Activated CD4-positive, alpha-beta T cell treated with anti-CD3 and anti-CD28 coated beads, Interleukin-2, amount 10 ng/mL, durations not matched to agents 24 days and 14 days (primary cell): ENCODE measurements at regions not wholly inside any gene's neighbourhood (a gene's known extent, or its start where the extent isn't known, plus 50 kb on each side); places are given as distances from the start of the nearest gene placed in this dataset.

Source experiments
- DNase-seq: peaks from one replicate; pipeline ENCODE4 v3.0.0; 2022
- H3K27ac Mint-ChIP-seq: one replicate; pipeline ENCODE4 v1.8.0; 2022; ENCODE audit warnings: mild to moderate bottlenecking, mixed read lengths
- H3K27me3 Mint-ChIP-seq: one replicate; pipeline ENCODE4 v1.8.0; 2022; ENCODE audit warnings: mixed read lengths
- H3K36me3 Mint-ChIP-seq: one replicate; pipeline ENCODE4 v1.8.0; 2022; ENCODE audit warnings: low read depth, mild to moderate bottlenecking, mixed read lengths
- H3K4me1 Mint-ChIP-seq: one replicate; pipeline ENCODE4 v1.8.0; 2021; ENCODE audit warnings: mixed read lengths
- H3K4me3 Mint-ChIP-seq: one replicate; pipeline ENCODE4 v1.8.0; 2022; ENCODE audit warnings: mild to moderate bottlenecking, moderate library complexity, mixed read lengths
- H3K9me3 Mint-ChIP-seq: one replicate; pipeline ENCODE4 v1.8.0; 2021; ENCODE audit warnings: mixed read lengths
- intact Hi-C: fragments of 100-400 bp; cut with micrococcal nuclease; formaldehyde crosslinking; loops from one replicate; pipeline ENCODE4 v1.15.1; 2023

GRCh38 chr3:80535286-80535685, 767.5 kb upstream of the ROBO1 start:
- H3K27ac Mint-ChIP-seq = no peak overlapping the region
- H3K4me3 Mint-ChIP-seq = no peak overlapping the region
- intact Hi-C loops = no loop called here
- no peaks in the 10 kb centered on the region for H3K36me3 Mint-ChIP-seq
- H3K27me3 Mint-ChIP-seq = no peaks in the 10 kb centered on the region
- DNase-seq = no peak
- no peaks in the 10 kb centered on the region for H3K4me1 Mint-ChIP-seq
- H3K9me3 Mint-ChIP-seq = peaks cover 3% of the 10 kb centered on the region

DNA sequence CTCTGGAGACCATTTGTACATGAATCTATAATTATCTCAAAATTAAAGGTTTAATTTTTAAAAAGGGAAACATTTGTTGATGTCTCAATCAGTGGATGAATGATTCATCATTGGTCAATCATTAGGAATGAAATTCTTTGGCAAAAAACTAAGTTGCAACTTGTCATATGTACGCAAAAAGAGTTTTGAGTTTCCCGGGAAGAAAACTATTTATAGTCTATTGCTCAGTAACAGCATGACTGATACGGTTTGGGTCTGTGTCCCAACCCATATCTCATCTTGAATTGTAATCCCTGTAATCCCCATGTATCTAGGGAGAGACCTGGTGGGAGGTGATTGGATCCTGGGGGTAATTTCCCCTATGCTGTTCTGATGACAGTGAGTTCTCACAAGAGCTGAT, 765.8 kb upstream of the ROBO1 start:
- Mint-ChIP-seq H3K4me1 (no peaks in the 10 kb centered on the region), H3K9me3 (peaks cover 7% of the 10 kb centered on the region), H3K36me3 (no peaks in the 10 kb centered on the region), H3K4me3 (no peak overlapping the region), H3K27me3 (no peaks in the 10 kb centered on the region), H3K27ac (no peak overlapping the region)
- intact Hi-C loops = no loop called here
- DNase-seq = no peak

DNA sequence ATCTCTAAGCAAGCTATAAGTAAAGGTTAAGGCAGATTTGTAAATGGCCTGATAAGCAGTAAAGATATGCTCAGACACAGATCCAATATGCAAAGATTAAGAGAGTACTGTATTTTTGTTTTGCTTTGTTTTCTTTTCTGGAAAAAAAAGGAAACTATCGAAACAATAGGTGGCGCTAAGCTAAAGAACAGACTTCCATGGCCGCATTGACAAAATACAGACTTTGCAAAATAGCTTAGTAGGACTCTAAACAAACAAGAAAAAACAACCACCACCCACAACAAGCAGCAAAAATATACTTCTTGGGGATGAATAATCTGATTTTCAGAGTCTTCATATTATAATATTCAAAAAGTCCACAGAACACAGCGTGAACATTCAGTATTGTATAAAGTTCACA, 758.4 kb upstream of the ROBO1 start:
- H3K36me3 Mint-ChIP-seq = no peaks in the 10 kb centered on the region
- intact Hi-C loops = no loop called here
- no peak overlapping the region for H3K27ac Mint-ChIP-seq
- no peaks in the 10 kb centered on the region for H3K4me1 Mint-ChIP-seq
- H3K9me3 Mint-ChIP-seq = peaks cover 8% of the 10 kb centered on the region
- DNase-seq = no peak
- H3K27me3 Mint-ChIP-seq = no peaks in the 10 kb centered on the region
- no peak overlapping the region for H3K4me3 Mint-ChIP-seq

- no peak overlapping the region for H3K4me3 Mint-ChIP-seq
- no peak for DNase-seq
- no peak overlapping the region for H3K27ac Mint-ChIP-seq
- peaks cover 4% of the 10 kb centered on the region for H3K9me3 Mint-ChIP-seq
- no peaks in the 10 kb centered on the region for H3K27me3 Mint-ChIP-seq
- no peaks in the 10 kb centered on the region for H3K4me1 Mint-ChIP-seq
- no peaks in the 10 kb centered on the region for H3K36me3 Mint-ChIP-seq
- intact Hi-C loops = no loop called here
Observed at GRCh38 chr3:80521081-80521480, 753.3 kb upstream of the ROBO1 start.

DNA sequence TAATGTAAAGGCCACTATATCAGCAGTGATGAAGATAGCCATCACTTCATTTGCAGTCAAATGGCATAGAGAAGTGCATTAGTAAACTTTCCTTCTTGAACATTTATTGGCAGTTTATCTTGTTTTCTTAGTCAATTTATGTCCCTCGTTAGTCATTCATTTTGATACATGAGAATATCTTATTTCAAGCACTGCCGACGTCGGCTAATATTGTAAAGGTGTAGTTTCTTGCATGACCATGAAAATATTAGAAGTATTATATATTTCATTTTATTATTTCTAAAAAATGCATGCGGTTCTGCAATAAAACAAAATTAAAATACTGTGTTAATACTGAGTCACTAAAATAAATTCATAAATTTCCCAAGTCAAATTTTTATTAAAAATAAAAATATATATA, 751.6 kb upstream of the ROBO1 start:
- H3K4me3 Mint-ChIP-seq = no peak overlapping the region
- no peaks in the 10 kb centered on the region for H3K36me3 Mint-ChIP-seq
- H3K4me1 Mint-ChIP-seq = no peaks in the 10 kb centered on the region
- H3K27me3 Mint-ChIP-seq = no peaks in the 10 kb centered on the region
- DNase-seq = no peak
- H3K9me3 Mint-ChIP-seq = peaks cover 4% of the 10 kb centered on the region
- intact Hi-C loops = no loop called here
- no peak overlapping the region for H3K27ac Mint-ChIP-seq

DNA sequence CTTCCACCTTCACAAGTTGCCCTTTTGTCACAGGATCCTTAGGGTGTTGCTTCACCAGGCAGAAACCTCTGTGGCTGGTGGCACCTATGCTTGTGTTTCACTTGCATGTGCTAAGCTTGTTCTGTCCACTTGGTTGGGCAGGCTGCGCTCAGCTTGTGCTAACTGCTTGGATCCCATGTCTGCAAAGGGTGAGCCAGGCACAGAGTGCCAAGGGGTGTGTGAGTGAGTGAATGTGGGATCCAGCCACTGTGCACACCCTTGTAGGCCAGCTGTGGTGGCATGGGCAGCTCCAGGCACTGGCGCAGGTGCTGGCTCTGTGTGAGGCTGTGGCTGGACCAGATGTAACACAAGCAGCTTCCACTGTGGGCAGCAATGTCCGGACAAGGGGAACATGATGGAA, 728.7 kb upstream of the ROBO1 start:
- intact Hi-C loops = no loop called here
- Mint-ChIP-seq H3K27ac (no peak overlapping the region), H3K4me3 (no peak overlapping the region), H3K4me1 (no peaks in the 10 kb centered on the region), H3K27me3 (no peaks in the 10 kb centered on the region), H3K9me3 (no peaks in the 10 kb centered on the region), H3K36me3 (no peaks in the 10 kb centered on the region)
- DNase-seq = no peak

DNA sequence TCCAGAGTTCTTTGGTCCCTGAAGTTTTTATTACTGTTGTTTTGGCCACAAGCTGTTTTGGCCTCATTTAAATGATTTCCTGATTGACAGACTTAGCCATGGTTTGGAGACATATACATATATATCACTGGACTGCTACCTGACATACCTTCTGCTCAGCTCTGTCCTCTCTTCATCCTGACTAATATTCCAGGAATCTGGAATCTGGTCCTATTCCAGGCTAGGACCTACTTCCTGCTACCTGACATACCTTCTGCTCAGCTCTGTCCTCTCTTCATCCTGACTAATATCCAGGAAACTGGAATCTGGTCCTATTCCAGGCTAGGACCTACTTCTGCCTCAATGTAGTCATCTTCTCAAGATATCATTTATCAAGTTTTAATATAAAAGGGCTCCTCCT, 724.4 kb upstream of the ROBO1 start:
- Mint-ChIP-seq H3K9me3 (no peaks in the 10 kb centered on the region), H3K27me3 (no peaks in the 10 kb centered on the region), H3K4me3 (no peak overlapping the region), H3K27ac (no peak overlapping the region), H3K36me3 (no peaks in the 10 kb centered on the region), H3K4me1 (no peaks in the 10 kb centered on the region)
- intact Hi-C loops = no loop called here
- DNase-seq = no peak

DNA sequence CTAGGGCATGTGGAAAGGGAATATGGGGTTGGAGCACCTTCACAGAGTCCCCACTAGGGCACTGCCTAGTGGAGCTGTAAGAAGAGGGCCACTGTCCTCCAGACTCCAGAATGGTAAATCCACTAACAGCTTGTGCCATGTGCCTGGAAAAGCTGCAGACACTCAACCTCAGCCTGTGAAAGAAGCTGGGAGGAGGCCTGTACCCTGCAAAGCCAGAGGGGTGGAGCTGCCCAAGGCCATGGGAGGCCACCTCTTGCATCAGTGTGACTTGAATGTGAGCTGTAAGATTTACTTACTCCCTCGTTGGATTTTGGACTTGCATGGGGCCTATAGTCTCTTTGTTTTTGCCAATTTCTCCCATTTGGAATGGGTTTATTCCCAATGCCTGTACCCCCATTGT, 705.2 kb upstream of the ROBO1 start:
- no peak overlapping the region for H3K27ac Mint-ChIP-seq
- H3K9me3 Mint-ChIP-seq = no peaks in the 10 kb centered on the region
- intact Hi-C loops = no loop called here
- DNase-seq = no peak
- H3K4me3 Mint-ChIP-seq = no peak overlapping the region
- no peaks in the 10 kb centered on the region for H3K36me3 Mint-ChIP-seq
- no peaks in the 10 kb centered on the region for H3K4me1 Mint-ChIP-seq
- H3K27me3 Mint-ChIP-seq = no peaks in the 10 kb centered on the region

DNA sequence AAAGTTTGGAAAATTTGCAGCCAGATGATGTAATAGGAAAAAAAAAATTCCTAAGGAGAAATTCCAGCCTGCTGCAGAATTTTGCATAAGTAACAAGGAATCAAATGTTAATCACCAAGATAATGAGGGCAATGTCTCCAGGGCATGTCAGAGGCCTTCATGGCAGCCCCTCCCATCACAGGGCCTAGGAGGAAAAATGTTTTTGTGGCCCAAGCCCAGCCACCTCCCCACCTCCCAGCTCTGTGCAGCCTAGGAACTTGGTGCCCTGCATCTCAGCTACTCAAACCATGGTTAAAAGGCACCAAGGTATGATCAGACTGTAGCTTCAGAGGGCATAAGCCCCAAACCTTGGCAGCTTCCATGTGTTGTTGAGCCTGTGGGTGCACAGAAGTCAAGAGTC, 704.7 kb upstream of the ROBO1 start:
- no peak for DNase-seq
- Mint-ChIP-seq H3K9me3 (no peaks in the 10 kb centered on the region), H3K4me3 (no peak overlapping the region), H3K27me3 (no peaks in the 10 kb centered on the region), H3K36me3 (no peaks in the 10 kb centered on the region), H3K27ac (no peak overlapping the region), H3K4me1 (no peaks in the 10 kb centered on the region)
- intact Hi-C loops = no loop called here

DNA sequence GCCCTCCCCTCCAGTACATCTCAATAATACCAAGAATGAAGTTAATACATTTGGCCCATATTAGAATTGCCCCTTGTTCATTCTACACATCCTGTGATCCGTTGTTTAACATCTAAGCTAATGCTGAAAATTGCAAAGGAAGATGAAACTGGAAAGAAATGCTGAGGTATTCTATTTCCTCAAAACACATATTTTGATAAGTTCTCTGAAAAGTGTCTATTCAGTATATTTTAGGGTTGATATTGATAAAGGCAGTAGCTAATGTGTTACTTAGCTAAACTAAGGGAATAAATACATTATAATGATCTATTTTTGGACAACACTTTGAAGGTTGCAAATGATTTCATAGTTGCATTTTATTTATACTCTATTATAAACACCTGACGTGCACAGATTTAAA, 702.6 kb upstream of the ROBO1 start:
- Mint-ChIP-seq H3K27me3 (no peaks in the 10 kb centered on the region), H3K9me3 (peaks cover 4% of the 10 kb centered on the region), H3K4me1 (no peaks in the 10 kb centered on the region)

DNA sequence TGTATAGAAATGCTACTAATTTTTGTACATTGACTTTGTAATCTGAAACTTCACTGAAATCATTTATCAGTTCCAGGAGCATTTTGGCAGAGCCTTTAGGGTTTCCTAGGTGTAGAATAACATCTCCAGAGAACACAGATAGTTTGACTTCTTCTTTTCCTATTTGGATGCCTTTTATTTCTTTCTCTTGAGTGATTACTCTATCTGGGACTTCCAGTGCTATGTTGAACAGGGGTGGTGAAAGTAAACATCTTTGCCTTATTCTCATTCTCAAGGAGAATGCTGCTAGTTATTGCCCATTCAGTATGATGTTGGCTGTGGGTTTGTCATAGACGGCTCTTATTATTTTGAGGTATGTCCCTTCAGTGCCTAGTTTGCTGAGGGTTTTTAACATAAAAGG, 697.9 kb upstream of the ROBO1 start:
- intact Hi-C loops = no loop called here
- DNase-seq = no peak
- H3K4me3 Mint-ChIP-seq = no peak overlapping the region
- H3K4me1 Mint-ChIP-seq = no peaks in the 10 kb centered on the region
- H3K36me3 Mint-ChIP-seq = no peaks in the 10 kb centered on the region
- H3K27me3 Mint-ChIP-seq = no peaks in the 10 kb centered on the region
- H3K9me3 Mint-ChIP-seq = peaks cover 8% of the 10 kb centered on the region
- no peak overlapping the region for H3K27ac Mint-ChIP-seq

More for the DNA sequence above, 702.6 kb upstream of the ROBO1 start:
- no peaks in the 10 kb centered on the region for H3K36me3 Mint-ChIP-seq
- DNase-seq = no peak
- no peak overlapping the region for H3K4me3 Mint-ChIP-seq
- intact Hi-C loops = no loop called here
- H3K27ac Mint-ChIP-seq = no peak overlapping the region

DNA sequence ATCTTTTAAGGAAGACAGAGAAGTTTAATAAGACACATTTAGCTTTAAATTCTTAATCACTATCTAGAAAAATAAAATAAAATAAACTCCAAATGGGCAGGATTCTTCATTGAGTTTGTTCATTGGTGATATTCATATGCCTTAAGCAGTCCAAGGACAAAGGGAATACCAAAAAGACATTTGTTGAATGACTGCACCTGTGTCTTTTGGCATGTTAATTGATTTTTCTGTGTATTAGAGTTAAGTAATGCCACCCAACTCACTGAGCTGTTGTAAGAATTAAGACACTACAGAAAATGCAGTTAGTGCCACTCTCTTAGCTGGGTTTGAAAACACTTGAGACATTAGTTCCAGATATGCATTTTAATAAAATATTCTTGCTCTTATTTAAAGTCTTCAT, 683.6 kb upstream of the ROBO1 start:
- Mint-ChIP-seq H3K4me1 (no peaks in the 10 kb centered on the region), H3K4me3 (no peak overlapping the region), H3K27ac (no peak overlapping the region), H3K36me3 (no peaks in the 10 kb centered on the region), H3K27me3 (no peaks in the 10 kb centered on the region), H3K9me3 (no peaks in the 10 kb centered on the region)
- no peak for DNase-seq
- intact Hi-C loops = no loop called here

GRCh38 chr3:80445641-80446040, 677.8 kb upstream of the ROBO1 start:
- DNase-seq = no peak
- H3K4me1 Mint-ChIP-seq = no peaks in the 10 kb centered on the region
- no peak overlapping the region for H3K27ac Mint-ChIP-seq
- intact Hi-C loops = no loop called here
- H3K9me3 Mint-ChIP-seq = no peaks in the 10 kb centered on the region
- H3K4me3 Mint-ChIP-seq = no peak overlapping the region
- no peaks in the 10 kb centered on the region for H3K27me3 Mint-ChIP-seq
- H3K36me3 Mint-ChIP-seq = no peaks in the 10 kb centered on the region

DNA sequence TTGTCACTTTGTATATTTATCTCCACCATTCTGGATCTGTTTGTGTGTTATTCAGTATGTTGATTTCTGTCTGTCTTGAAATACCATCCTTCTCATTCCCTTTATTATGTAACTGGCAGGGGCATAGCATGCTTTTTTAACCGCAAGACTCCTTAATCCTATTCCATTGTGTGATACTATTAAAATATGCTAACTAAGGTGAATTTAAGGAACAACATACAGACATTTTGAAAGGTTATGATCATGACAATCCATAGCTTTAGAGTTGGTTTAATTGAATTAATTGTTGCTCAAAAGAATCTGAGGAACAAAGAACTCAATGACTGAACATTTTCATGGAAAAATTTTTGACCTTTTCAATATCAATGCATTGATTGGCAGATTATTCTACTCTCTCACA, 677.3 kb upstream of the ROBO1 start:
- Mint-ChIP-seq H3K4me1 (no peaks in the 10 kb centered on the region), H3K27me3 (no peaks in the 10 kb centered on the region), H3K36me3 (no peaks in the 10 kb centered on the region), H3K9me3 (no peaks in the 10 kb centered on the region), H3K27ac (no peak overlapping the region), H3K4me3 (no peak overlapping the region)
- intact Hi-C loops = no loop called here
- DNase-seq = no peak

- Mint-ChIP-seq H3K27ac (no peak overlapping the region), H3K4me3 (no peak overlapping the region), H3K4me1 (no peaks in the 10 kb centered on the region), H3K9me3 (no peaks in the 10 kb centered on the region), H3K27me3 (no peaks in the 10 kb centered on the region), H3K36me3 (no peaks in the 10 kb centered on the region)
- DNase-seq = no peak
- intact Hi-C loops = no loop called here
Observed at GRCh38 chr3:80439490-80439889, 671.7 kb upstream of the ROBO1 start.

DNA sequence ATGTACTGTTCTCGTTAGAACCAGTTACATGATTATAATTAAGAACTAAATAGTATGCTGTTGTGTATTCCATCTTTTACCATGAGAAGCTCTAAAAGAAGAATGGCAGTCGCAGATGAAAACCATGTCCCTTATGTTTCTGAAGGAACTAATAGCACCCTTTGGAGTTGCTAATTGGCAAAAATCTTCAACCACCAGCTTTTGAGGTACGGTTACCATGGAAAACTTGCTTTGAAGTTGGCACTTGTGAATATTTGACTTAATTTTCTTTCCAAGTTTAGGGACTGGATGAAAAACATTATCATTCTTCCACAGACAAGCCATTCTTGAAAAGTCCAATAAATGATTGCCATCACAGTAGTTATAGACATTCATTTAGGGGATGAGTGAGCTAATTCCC, 666.6 kb upstream of the ROBO1 start:
- DNase-seq = no peak
- Mint-ChIP-seq H3K27ac (no peak overlapping the region), H3K9me3 (peaks cover 7% of the 10 kb centered on the region), H3K4me3 (no peak overlapping the region), H3K4me1 (no peaks in the 10 kb centered on the region), H3K27me3 (no peaks in the 10 kb centered on the region), H3K36me3 (no peaks in the 10 kb centered on the region)
- intact Hi-C loops = no loop called here
